Activated T-helper 2 cell treated with anti-CD3 and anti-CD28 coated beads, Interferon-gamma antibody, Interleukin-2, Interleukin-4, amounts not matched to agents 10 μg/mL and 5 μg/mL and 100 μg/mL, durations not matched to agents 14 hours and 24 hours and 36 hours (primary cell): ENCODE measurements at regions not wholly inside any gene's neighbourhood (a gene's known extent, or its start where the extent isn't known, plus 50 kb on each side); places are given as distances from the start of the nearest gene placed in this dataset.

Source experiments
- DNase-seq: peaks from one replicate; pipeline ENCODE4 v3.0.0; 2021; ENCODE audit warnings: low spot score
- H3K27ac Mint-ChIP-seq: one replicate; pipeline ENCODE4 v1.8.0; 2021; ENCODE audit warnings: mixed read lengths
- H3K27me3 Mint-ChIP-seq: one replicate; pipeline ENCODE4 v1.8.0; 2021; ENCODE audit warnings: low read depth, mixed read lengths
- H3K36me3 Mint-ChIP-seq: one replicate; pipeline ENCODE4 v1.8.0; 2021; ENCODE audit warnings: low read depth, mixed read lengths
- H3K4me1 Mint-ChIP-seq: one replicate; pipeline ENCODE4 v1.8.0; 2021; ENCODE audit warnings: low read depth, mixed read lengths
- H3K4me3 Mint-ChIP-seq: one replicate; pipeline ENCODE4 v1.8.0; 2021; ENCODE audit warnings: low read depth, mild to moderate bottlenecking, moderate library complexity, mixed read lengths
- H3K9me3 Mint-ChIP-seq: one replicate; pipeline ENCODE4 v1.8.0; 2021; ENCODE audit warnings: mixed read lengths
- intact Hi-C: fragments of 100-400 bp; cut with micrococcal nuclease; formaldehyde crosslinking; loops from one replicate; pipeline ENCODE4 v1.15.1; 2023

DNA sequence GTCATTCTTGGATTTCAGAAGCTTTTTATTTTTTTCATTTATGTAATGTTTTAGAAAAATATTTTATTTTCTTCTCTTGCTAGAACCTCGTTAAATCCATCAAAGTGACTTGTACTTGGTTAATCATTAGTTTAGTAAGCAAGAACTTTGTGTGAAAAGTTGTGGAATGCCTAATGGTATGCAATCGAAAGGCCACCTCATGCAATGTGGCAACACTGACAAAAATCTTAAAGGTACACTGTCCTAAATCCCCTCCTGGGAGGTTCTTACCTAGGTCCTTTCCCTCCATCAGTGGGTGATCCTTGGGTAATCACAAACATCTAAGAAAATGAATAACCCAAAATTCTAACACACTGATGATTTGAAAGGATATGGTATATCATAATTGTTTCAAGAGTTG is 304.2 kb downstream of the DNAH5 start:
- intact Hi-C loops = no loop called here
- Mint-ChIP-seq H3K4me1 (no peaks in the 10 kb centered on the region), H3K27me3 (no peaks in the 10 kb centered on the region), H3K36me3 (no peaks in the 10 kb centered on the region), H3K9me3 (peaks cover 16% of the 10 kb centered on the region), H3K4me3 (no peak overlapping the region), H3K27ac (no peak overlapping the region)
- no peak for DNase-seq

DNA sequence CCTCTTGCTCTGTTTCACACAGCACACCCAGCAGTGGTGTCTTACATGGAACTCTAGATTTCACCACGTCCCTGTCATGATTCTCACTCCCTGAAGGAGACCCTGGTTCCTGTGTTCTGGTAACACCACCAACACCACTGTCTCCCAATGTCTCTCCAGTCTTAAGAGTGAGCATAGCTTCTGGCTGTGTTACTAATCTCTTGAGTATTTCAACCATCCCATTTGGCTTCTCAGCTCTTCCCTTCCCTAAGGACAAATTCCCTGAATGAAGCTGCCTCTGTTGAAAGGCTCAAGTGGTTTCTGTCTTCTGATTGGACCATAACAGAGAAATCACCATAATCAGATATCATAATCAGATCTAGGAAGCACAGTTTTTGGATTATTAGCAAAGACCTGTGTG is 311.8 kb downstream of the DNAH5 start:
- Mint-ChIP-seq H3K4me1 (no peaks in the 10 kb centered on the region), H3K27ac (no peak overlapping the region), H3K4me3 (no peak overlapping the region), H3K9me3 (peaks cover 25% of the 10 kb centered on the region), H3K27me3 (no peaks in the 10 kb centered on the region), H3K36me3 (no peaks in the 10 kb centered on the region)
- DNase-seq = no peak
- intact Hi-C loops = no loop called here

DNA sequence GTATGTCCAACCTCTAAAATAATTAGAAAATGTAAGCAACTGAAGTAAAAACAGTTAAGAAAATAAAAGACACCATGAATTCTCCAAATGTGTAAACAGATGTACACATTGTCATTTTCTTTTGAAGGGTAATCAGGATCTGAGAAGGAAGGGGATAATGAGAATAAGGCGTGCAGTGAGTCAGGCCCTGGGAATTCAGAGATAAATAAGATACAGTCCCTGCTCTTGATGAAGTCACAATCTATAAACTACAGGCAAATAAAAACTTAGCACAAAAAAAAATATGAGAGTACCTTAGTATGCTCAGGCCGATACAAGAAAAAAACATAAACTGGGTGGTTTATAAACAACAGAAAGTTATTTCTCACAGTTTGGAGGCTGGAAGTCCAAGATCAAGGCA is 315.3 kb downstream of the DNAH5 start:
- intact Hi-C loops = no loop called here
- no peaks in the 10 kb centered on the region for H3K4me1 Mint-ChIP-seq
- no peaks in the 10 kb centered on the region for H3K27me3 Mint-ChIP-seq
- H3K36me3 Mint-ChIP-seq = no peaks in the 10 kb centered on the region
- peaks cover 40% of the 10 kb centered on the region for H3K9me3 Mint-ChIP-seq
- H3K27ac Mint-ChIP-seq = no peak overlapping the region
- no peak overlapping the region for H3K4me3 Mint-ChIP-seq
- no peak for DNase-seq

DNA sequence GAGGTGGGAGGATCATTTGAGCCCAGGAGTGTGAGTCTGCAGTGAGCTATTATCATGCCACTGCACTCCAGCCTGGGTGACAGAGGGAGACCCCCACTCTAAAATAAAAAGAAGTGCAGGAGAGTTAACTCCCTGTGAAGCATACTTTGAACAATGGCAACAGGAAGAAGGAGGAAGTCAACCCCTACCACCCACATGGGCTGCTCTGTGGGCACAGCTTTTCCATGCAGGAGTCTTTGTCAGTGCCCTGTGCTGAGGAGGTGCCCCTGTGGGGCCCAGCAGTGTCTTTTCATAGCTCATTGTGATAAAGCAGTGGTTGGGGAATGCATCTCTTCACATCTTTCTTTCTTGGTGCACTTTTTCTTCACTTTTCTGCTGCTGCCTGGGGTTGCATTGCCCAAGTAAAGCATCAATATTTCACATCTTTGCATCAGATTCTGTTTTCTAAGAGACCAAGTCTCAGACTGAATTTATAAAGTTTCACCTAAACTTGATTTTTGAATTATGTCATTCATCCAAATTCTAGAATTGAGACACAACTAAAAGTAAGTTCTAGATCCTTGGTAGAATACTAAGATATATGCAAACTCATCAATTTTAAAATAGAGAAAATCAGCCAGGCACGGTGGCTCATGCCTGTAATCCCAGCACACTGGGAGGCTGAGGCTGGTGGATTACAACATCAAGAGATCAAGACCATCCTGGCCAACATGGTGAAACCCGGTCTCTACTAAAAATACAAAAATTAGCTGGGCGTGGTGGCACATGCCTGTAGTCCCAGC is 316.6 kb downstream of the DNAH5 start:
- intact Hi-C loops = no loop called here
- Mint-ChIP-seq H3K27me3 (no peaks in the 10 kb centered on the region), H3K36me3 (no peaks in the 10 kb centered on the region), H3K4me3 (no peak overlapping the region), H3K4me1 (no peaks in the 10 kb centered on the region), H3K27ac (no peak overlapping the region), H3K9me3 (peaks cover 41% of the 10 kb centered on the region)
- DNase-seq = no peak

DNA sequence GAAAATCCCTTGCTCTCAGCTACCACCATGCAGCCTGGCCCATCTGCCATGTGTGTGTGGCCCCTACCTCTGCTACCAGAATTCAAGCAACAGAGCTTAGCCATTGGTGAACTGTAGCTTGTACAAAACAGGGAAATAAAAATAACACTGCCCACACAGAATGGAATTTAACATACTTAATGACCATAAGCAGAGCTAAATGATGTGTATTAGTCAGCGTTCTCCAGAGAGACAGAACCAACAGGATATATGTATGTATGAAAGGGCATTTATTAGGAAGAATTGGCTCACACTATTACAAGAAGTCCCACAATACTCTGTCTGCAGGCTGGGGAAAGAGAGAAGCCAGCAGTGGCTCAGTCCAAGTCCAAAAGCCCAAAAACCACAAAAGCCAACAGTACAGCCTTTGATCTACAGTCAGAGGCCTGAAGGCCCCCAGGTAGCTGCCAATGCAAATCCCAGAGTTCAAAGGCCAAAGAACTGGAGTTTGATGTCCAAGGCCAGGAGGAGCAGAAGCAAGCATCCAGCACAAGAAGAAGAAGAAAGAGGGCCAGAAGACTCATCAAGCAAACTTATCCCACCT is 318.8 kb downstream of the DNAH5 start:
- Mint-ChIP-seq H3K27ac (no peak overlapping the region), H3K27me3 (no peaks in the 10 kb centered on the region), H3K9me3 (peaks cover 37% of the 10 kb centered on the region), H3K4me3 (no peak overlapping the region), H3K36me3 (no peaks in the 10 kb centered on the region), H3K4me1 (no peaks in the 10 kb centered on the region)
- intact Hi-C loops = no loop called here
- no peak for DNase-seq

DNA sequence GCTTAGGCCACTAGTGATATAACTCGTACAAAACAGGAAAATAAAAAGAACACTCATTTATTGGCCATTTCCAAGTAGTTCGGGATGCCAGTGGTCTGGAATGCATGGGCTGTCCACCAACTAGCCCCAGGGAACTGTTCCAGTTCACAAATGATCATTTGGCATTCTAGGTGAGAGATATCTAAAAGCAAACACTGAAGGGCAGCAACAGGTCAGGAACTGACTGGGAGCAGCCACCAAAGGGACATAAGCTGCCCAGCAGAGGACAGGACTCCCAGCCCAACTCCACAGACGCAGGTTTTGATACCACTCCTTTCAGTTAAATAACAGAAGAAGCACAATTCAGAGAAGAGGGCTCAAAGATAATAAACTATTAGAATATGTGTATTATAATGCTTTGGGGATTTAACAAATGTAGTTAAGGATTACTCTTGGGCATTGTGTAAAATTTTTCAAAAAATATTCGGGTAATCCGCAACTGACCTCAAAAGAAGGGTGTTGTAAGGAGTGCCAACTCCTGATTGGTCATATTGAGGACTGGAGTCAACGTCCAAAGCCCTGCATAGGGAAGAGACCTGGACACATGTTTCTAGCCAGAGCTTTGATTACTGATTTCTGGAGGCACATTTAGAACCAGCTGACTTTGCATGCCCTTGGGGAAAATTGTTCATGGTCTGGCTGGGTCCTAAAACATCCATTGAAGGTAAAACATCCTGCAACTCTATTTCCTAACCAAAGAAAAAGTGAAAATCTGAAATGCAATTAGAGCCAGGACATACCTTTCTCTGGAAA is 320.0 kb downstream of the DNAH5 start:
- Mint-ChIP-seq H3K36me3 (no peaks in the 10 kb centered on the region), H3K9me3 (peaks cover 30% of the 10 kb centered on the region), H3K4me1 (no peaks in the 10 kb centered on the region), H3K27ac (no peak overlapping the region), H3K4me3 (no peak overlapping the region), H3K27me3 (no peaks in the 10 kb centered on the region)
- intact Hi-C loops = no loop called here
- no peak for DNase-seq

DNA sequence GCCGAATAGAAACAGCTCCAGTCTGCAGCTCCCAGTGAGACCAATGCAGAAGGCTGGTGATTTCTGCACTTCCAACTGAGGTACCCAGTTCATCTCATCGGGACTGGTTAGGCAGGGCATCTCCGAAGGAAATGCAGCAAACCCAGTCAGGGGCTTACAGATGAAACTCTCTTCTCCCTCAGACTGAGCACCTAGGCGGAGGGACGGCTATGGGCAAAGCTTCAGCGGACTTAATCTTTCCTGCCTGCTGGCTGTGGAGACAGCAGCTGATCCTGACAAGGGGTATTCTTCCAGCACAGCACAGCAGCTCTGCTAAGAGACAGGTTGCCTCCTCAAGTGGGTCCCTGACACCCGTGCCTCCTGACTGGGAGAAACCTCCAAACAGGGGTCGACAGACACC is 330.9 kb downstream of the DNAH5 start:
- no peak overlapping the region for H3K27ac Mint-ChIP-seq
- H3K4me3 Mint-ChIP-seq = no peak overlapping the region
- peaks cover 39% of the 10 kb centered on the region for H3K9me3 Mint-ChIP-seq
- no peak for DNase-seq
- no peaks in the 10 kb centered on the region for H3K4me1 Mint-ChIP-seq
- intact Hi-C loops = no loop called here
- H3K27me3 Mint-ChIP-seq = no peaks in the 10 kb centered on the region
- no peaks in the 10 kb centered on the region for H3K36me3 Mint-ChIP-seq

DNA sequence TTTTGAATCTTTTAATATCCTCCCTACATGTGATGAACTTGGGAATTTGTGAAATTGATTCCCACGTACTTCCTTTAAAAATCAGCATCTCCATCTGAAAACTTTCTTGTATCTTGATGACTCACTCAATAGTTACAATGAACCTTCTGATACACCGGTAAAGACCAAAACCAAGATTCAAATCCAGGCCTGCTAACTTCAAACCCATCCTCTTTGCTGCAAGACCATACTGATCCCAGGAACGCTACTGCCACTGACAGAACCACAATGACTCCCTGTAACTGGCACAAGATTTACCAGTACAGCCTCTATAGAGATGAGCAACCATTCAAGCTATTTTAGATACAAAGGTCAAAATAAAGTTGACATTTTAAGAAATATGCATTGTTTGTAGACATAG is 332.9 kb downstream of the DNAH5 start:
- Mint-ChIP-seq H3K27me3 (no peaks in the 10 kb centered on the region), H3K4me1 (no peaks in the 10 kb centered on the region), H3K4me3 (no peak overlapping the region), H3K27ac (no peak overlapping the region), H3K36me3 (no peaks in the 10 kb centered on the region), H3K9me3 (peaks cover 39% of the 10 kb centered on the region)
- intact Hi-C loops = no loop called here
- DNase-seq = no peak

DNA sequence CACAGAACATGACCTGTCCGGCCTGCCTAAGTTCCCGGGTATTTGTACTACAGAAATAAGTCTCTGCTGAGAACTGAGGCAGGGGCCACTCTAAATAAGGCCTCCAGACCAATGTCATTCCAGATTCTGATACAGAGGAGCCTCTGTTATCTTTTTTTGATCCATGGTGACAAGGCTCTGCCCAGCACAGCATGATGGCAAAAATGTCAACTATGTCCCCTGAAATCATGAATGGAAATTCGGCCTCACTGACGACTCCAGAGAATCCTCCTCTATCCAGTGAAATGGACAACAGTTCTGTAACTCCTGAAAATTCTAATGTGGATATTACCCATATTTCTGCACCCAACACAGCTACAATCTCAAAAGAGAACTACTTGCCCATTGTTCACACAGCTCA is 335.0 kb downstream of the DNAH5 start:
- H3K9me3 Mint-ChIP-seq = peaks cover 23% of the 10 kb centered on the region
- no peak overlapping the region for H3K27ac Mint-ChIP-seq
- intact Hi-C loops = no loop called here

DNA sequence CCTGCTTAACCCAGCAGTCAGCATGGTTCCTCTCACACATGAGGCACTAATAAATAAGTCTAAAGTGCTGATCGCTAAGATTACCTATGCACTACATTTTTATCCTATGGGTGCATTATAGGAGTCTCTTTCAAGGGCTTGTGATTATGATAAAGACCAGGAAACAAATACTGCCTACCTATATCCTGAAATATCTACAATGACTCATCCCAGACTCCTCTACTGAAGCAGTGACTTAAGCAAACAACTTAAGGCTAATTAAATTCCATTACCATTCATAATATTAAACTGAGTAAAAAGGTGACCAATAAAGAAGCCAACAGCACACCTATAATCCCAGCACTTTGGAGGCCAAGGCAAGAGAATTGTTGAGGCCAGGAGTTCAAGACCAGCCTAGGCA is 338.4 kb downstream of the DNAH5 start:
- intact Hi-C loops = no loop called here
- no peak for DNase-seq
- H3K4me1 Mint-ChIP-seq = no peaks in the 10 kb centered on the region
- H3K27ac Mint-ChIP-seq = no peak overlapping the region
- no peaks in the 10 kb centered on the region for H3K36me3 Mint-ChIP-seq
- no peak overlapping the region for H3K4me3 Mint-ChIP-seq
- no peaks in the 10 kb centered on the region for H3K27me3 Mint-ChIP-seq
- peaks cover 29% of the 10 kb centered on the region for H3K9me3 Mint-ChIP-seq

More for the DNA sequence above, 335.0 kb downstream of the DNAH5 start:
- no peaks in the 10 kb centered on the region for H3K4me1 Mint-ChIP-seq
- H3K4me3 Mint-ChIP-seq = no peak overlapping the region
- no peak for DNase-seq
- no peaks in the 10 kb centered on the region for H3K36me3 Mint-ChIP-seq
- no peaks in the 10 kb centered on the region for H3K27me3 Mint-ChIP-seq

DNA sequence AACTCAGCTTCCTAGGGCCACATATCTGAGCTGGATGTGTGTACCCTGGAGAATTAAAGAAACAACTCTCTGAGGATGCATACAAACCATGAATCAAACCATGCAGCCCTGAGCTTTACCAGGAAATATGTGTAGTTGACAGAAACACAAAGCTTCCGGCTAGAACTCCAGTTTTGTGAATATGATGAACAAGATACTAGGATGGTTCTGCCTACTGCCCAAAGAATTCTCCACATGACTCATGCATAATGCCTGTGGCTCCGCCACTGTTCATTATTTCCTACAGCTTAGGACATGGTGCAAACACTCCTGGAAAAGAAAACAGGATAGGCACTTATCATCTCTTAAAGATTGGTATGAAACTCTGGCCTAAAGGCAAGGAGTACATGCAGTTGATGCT is 343.4 kb downstream of the DNAH5 start:
- no peaks in the 10 kb centered on the region for H3K36me3 Mint-ChIP-seq
- H3K4me1 Mint-ChIP-seq = no peaks in the 10 kb centered on the region
- H3K27ac Mint-ChIP-seq = no peak overlapping the region
- no peak for DNase-seq
- no peak overlapping the region for H3K4me3 Mint-ChIP-seq
- no peaks in the 10 kb centered on the region for H3K27me3 Mint-ChIP-seq
- intact Hi-C loops = no loop called here
- H3K9me3 Mint-ChIP-seq = peaks cover 43% of the 10 kb centered on the region

DNA sequence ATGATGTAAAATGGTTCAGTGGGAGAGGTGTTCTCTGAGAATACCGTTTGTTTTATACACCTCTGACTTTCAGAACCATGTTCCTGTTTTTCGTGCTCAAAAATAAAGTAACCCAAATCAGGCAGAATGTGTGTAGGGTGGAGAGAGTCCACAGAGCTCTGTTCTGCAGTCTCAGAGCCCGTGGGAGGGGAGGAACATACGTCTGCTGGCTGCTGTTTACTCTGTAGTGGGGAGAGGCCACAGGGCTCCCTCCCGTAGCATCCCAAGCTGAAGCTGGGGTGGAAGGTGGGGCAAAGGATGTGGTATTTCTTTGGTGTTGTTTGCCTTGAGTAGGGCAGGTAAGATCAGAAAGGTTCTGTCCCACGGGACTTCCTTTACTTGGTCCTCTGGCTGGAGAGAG is 348.5 kb downstream of the DNAH5 start:
- Mint-ChIP-seq H3K4me1 (no peaks in the 10 kb centered on the region), H3K27ac (no peak overlapping the region), H3K4me3 (no peak overlapping the region), H3K9me3 (peaks cover 42% of the 10 kb centered on the region), H3K36me3 (no peaks in the 10 kb centered on the region), H3K27me3 (no peaks in the 10 kb centered on the region)
- no peak for DNase-seq
- intact Hi-C loops = no loop called here

DNA sequence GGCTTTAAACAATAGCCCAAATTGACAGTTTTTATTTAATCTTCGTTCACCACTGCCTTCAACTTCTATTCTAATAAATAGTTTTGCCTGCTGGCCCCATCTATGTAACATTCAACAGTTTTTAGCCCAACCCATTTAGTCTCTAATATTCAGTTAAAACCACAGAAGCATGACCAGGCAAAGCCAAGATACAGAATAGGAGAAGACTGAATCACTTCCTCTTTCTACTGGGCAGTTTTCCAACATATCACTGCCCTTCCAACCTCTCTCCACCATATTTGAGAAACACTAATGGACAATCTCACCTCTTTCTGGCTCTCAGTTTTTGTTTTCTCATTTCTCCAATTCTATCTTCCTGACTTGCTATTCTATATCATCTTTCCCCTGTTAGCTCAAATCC is 352.9 kb downstream of the DNAH5 start:
- Mint-ChIP-seq H3K27ac (no peak overlapping the region), H3K36me3 (no peaks in the 10 kb centered on the region), H3K4me3 (no peak overlapping the region), H3K9me3 (peaks cover 29% of the 10 kb centered on the region), H3K4me1 (no peaks in the 10 kb centered on the region), H3K27me3 (no peaks in the 10 kb centered on the region)
- intact Hi-C loops = no loop called here
- DNase-seq = no peak
